ENCODE measurements at regions not wholly inside any gene's neighbourhood (a gene's known extent, or its start where the extent isn't known, plus 50 kb on each side); places are given as distances from the start of the nearest gene placed in this dataset.
"Not testable (repeated sequence)": the region's sequence is repeated elsewhere in the genome, so short reads cannot be mapped to it uniquely, and the experiment has no call there.

DNA sequence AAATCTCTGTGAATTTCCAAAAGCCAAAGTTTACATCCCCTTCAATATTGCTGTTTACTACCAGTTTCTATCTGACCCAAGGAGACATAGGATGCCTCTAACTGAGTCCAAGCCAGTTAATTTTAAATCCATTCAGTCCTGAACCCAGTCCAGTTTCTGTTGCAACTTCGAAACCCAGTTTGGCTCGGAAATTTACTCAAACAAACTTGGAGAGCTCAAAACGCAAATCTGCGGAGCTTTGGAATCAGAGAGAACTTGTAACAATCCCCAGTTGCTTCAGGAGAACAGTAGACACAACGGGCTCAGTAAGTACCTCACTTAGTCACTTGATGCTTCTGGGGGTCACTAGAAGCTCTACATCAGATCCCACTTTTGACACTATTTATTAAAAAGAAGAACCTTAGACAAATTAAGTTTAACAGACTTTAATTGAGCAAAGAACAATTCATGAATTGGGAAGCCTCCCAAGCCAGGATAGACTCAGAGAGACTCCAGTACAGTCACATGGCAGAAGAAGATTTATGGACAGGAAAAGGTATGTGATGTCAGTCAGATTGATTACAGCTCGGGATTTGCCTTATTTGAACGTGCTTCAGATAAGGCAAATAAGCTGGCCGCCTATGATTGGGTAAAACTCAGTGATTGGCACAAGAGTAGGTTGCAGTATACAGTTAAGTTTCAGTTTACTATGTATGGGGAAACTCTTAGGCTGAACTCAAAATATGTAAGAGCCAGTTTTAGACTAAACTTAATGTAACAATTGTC lies 118.0 kb downstream of the RFPL4B start:
- Histone ChIP-seq H3K4me3 (ENCODE audit: low read length) (no peak overlapping the region), H3K27me3 (ENCODE audit: insufficient read depth, low read length) (no peaks in the 10 kb centered on the region), H3K4me1 (ENCODE audit: insufficient read depth, low read length) (no peaks in the 10 kb centered on the region), H3K36me3 (ENCODE audit: insufficient read depth, low read depth, low read length) (no peaks in the 10 kb centered on the region), H3K9ac (ENCODE audit: low read depth, low read length) (no peak overlapping the region), H3K27ac (ENCODE audit: low read length) (no peak overlapping the region), H3K9me3 (ENCODE audit: insufficient read depth, low read depth, low read length) (no peaks in the 10 kb centered on the region)

DNA sequence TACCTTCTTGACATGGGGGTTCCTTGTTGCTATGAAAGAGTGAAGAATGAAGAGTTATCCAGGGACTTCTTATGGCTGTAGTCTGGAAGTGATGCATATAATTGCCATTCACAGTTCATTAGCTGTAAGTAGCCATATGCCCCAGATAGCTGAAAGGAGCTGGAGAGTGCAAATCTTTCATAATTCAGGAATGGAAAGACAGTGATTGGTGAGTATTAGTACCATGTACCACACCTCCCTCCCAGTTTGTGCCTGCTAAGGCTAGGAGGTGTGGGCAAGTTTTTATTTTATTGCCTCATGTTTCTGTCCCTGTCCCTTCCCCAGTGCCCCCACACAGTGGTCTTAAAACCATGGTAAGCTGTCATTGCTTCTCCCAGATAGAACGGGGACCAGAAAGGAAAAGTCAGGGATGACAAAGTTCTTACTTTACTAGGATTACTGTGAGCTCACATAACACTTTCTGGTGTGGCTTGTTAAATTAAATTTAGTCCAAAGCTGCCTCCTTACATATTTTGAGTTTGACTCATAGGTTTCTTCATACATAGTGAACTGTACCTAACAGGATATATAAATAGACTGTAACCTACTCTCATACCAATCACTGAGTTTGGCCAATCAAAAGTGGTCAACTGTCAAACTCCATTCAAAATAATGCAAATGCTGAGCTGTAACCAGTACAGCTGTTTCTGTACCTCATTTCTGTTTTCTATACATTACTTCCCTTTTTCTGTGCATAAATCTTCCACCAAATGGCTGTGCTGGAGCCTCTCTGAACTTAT lies 119.4 kb downstream of the RFPL4B start:
- Histone ChIP-seq H3K9ac (ENCODE audit: low read depth, low read length) (no peak overlapping the region), H3K27ac (ENCODE audit: low read length) (no peak overlapping the region), H3K27me3 (ENCODE audit: insufficient read depth, low read length) (no peaks in the 10 kb centered on the region), H3K4me3 (ENCODE audit: low read length) (no peak overlapping the region), H3K9me3 (ENCODE audit: insufficient read depth, low read depth, low read length) (no peaks in the 10 kb centered on the region), H3K36me3 (ENCODE audit: insufficient read depth, low read depth, low read length) (no peaks in the 10 kb centered on the region), H3K4me1 (ENCODE audit: insufficient read depth, low read length) (no peaks in the 10 kb centered on the region)

DNA sequence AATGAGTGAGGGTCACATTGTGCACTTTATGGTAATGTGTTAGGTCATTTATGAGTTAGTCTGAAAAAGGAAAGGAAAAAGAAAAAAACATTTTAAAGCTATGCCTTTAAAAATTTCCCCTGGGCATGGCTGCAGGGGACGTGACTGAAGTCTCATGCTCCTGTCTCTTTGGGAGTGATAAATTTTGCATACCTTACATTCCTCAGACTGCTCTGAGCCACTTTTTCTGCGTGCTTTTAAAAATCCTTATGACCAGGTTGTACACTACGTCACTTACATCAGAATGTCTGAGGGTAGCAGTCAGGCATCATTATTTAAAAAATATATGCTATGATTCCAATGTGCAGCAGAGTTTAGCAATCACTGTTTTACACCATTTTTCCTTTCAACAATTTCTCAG lies 121.2 kb downstream of the RFPL4B start:
- H3K27me3 ChIP-seq (ENCODE audit: insufficient read depth, low read length) = no peaks in the 10 kb centered on the region
- H3K4me3 ChIP-seq (ENCODE audit: low read length) = no peak overlapping the region
- no peak overlapping the region for H3K27ac ChIP-seq (ENCODE audit: low read length)
- no peak overlapping the region for H3K9ac ChIP-seq (ENCODE audit: low read depth, low read length)
- no peaks in the 10 kb centered on the region for H3K4me1 ChIP-seq (ENCODE audit: insufficient read depth, low read length)
- no peaks in the 10 kb centered on the region for H3K9me3 ChIP-seq (ENCODE audit: insufficient read depth, low read depth, low read length)
- H3K36me3 ChIP-seq (ENCODE audit: insufficient read depth, low read depth, low read length) = no peaks in the 10 kb centered on the region

DNA sequence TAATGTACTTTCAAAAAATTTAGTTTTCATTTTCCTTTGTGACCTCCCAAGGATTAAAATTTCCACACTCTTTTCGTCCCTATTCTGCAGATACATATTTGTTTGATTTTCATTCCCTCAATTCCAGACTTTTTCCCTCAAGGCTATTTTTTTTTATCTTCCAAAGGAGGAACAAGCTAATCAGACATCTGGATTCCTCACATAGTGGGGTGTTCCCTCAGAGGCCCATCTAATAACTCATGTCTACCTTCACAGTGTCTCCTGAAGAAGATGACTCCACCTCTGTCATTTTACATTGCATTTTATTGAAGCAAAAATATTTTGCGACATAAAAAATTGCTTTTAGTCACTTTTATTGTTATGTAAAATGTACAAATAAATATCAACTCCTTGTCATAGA lies 122.2 kb downstream of the RFPL4B start:
- Histone ChIP-seq H3K9me3 (ENCODE audit: insufficient read depth, low read depth, low read length) (no peaks in the 10 kb centered on the region), H3K4me3 (ENCODE audit: low read length) (no peak overlapping the region), H3K27me3 (ENCODE audit: insufficient read depth, low read length) (no peaks in the 10 kb centered on the region)

DNA sequence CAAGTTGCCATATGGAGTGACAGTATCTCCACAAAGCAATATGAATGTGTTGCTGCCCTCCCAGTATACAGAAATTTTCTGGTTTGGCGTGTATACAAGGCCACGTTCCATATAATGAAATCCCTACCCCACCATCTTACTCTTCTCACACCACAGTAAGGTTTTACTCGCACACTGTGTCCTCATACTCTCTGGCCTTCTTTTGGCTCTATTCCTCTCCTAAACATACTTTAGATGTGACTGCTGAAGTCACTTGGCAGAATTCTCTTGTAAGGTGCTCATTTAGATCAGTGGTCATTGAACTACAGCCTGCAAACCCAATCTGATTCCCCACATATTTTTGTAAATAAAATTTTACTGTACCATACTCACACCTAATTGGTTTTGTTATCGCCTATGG lies 123.2 kb downstream of the RFPL4B start:
- H3K27ac ChIP-seq (ENCODE audit: low read length) = no peak overlapping the region
- no peak overlapping the region for H3K4me3 ChIP-seq (ENCODE audit: low read length)
- H3K9ac ChIP-seq (ENCODE audit: low read depth, low read length) = no peak overlapping the region
- H3K9me3 ChIP-seq (ENCODE audit: insufficient read depth, low read depth, low read length) = no peaks in the 10 kb centered on the region
- H3K4me1 ChIP-seq (ENCODE audit: insufficient read depth, low read length) = no peaks in the 10 kb centered on the region
- no peaks in the 10 kb centered on the region for H3K36me3 ChIP-seq (ENCODE audit: insufficient read depth, low read depth, low read length)
- no peaks in the 10 kb centered on the region for H3K27me3 ChIP-seq (ENCODE audit: insufficient read depth, low read length)

More for the DNA sequence above, 122.2 kb downstream of the RFPL4B start:
- Histone ChIP-seq H3K36me3 (ENCODE audit: insufficient read depth, low read depth, low read length) (no peaks in the 10 kb centered on the region), H3K9ac (ENCODE audit: low read depth, low read length) (no peak overlapping the region), H3K27ac (ENCODE audit: low read length) (no peak overlapping the region), H3K4me1 (ENCODE audit: insufficient read depth, low read length) (no peaks in the 10 kb centered on the region)

DNA sequence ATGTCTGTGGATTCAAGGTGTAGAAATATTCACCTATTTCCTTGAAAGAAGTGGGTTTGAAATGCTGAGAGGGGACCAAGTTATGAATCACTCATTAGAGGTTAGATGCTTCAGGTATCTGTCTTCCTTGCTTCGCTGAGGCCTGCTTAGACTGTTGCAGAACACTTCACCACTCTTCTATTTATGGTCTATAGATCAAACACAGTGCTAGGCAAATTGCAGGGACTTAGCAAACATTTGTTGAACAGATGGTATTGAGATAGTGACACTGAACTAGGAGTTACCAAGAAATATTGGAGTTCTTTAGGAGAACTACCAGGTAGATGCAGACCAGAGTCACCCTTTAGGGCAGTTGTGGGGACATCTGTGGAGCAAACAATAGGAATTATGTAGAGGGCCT lies 123.8 kb downstream of the RFPL4B start:
- H3K36me3 ChIP-seq (ENCODE audit: insufficient read depth, low read depth, low read length) = no peaks in the 10 kb centered on the region
- no peak overlapping the region for H3K9ac ChIP-seq (ENCODE audit: low read depth, low read length)
- no peaks in the 10 kb centered on the region for H3K27me3 ChIP-seq (ENCODE audit: insufficient read depth, low read length)
- no peak overlapping the region for H3K4me3 ChIP-seq (ENCODE audit: low read length)
- no peaks in the 10 kb centered on the region for H3K4me1 ChIP-seq (ENCODE audit: insufficient read depth, low read length)
- no peak overlapping the region for H3K27ac ChIP-seq (ENCODE audit: low read length)
- no peaks in the 10 kb centered on the region for H3K9me3 ChIP-seq (ENCODE audit: insufficient read depth, low read depth, low read length)

DNA sequence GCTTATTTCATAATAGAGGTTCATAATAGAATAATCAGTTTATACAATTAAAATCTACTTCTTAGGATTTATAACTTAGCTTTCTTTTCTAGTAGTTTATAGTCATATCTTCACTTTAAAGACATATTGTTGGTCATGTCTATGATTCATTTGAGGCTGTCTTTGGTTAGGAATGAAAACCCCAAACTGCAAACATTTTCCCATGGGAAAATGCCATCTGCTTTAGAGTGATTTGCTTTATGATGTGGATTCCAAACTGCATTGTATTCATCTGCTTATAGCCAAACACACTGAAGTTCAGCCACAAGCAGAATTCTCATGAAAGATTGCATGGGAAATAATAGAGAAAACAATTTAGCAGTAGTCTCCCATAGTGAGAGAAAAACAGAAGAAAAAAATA lies 128.0 kb downstream of the RFPL4B start:
- H3K4me3 ChIP-seq (ENCODE audit: low read length) = no peak overlapping the region
- H3K36me3 ChIP-seq (ENCODE audit: insufficient read depth, low read depth, low read length) = no peaks in the 10 kb centered on the region
- no peak overlapping the region for H3K9ac ChIP-seq (ENCODE audit: low read depth, low read length)
- no peaks in the 10 kb centered on the region for H3K27me3 ChIP-seq (ENCODE audit: insufficient read depth, low read length)
- no peak overlapping the region for H3K27ac ChIP-seq (ENCODE audit: low read length)
- H3K4me1 ChIP-seq (ENCODE audit: insufficient read depth, low read length) = no peaks in the 10 kb centered on the region
- H3K9me3 ChIP-seq (ENCODE audit: insufficient read depth, low read depth, low read length) = no peaks in the 10 kb centered on the region

DNA sequence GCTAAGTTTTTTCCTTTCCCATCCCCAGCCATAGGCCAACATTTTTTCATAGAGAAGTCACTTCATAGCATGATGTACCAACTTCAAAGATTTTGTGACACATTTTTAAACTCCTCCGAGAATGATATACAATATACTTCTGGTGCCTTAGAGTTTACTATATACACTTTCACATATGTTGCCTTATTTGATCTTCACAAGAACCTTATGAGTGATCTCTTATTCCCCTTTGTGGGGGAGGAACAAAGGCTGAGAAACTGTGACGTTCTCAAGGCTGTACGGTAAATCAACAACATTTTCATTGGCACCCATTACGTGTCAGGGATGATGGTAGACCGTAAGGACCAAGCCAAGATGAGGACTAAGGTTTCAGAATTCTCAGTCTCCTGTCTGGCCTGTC lies 130.0 kb downstream of the RFPL4B start:
- H3K9ac ChIP-seq (ENCODE audit: low read depth, low read length) = no peak overlapping the region
- no peaks in the 10 kb centered on the region for H3K36me3 ChIP-seq (ENCODE audit: insufficient read depth, low read depth, low read length)
- no peaks in the 10 kb centered on the region for H3K4me1 ChIP-seq (ENCODE audit: insufficient read depth, low read length)
- no peaks in the 10 kb centered on the region for H3K9me3 ChIP-seq (ENCODE audit: insufficient read depth, low read depth, low read length)
- no peak overlapping the region for H3K4me3 ChIP-seq (ENCODE audit: low read length)
- H3K27me3 ChIP-seq (ENCODE audit: insufficient read depth, low read length) = no peaks in the 10 kb centered on the region
- H3K27ac ChIP-seq (ENCODE audit: low read length) = no peak overlapping the region

DNA sequence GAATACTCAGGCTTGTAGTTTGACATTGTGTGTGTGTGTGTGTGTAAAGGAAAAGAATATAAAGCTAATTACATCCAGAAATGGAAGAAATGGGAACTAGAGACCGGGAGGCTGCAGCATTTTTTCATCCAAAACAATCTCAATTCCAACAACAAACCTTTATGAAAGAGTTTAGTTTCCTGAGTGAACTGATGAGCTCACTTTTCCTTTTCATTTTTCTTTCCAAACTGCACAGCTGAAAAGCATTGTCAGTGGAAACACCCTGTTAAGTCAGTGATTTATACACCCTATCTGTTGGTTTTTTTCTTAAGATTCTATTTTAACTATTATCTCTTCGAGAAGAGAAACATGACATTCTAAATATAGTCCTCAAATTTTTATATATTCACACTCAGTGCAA lies 130.9 kb downstream of the RFPL4B start:
- Histone ChIP-seq H3K36me3 (ENCODE audit: insufficient read depth, low read depth, low read length) (no peaks in the 10 kb centered on the region), H3K4me3 (ENCODE audit: low read length) (no peak overlapping the region), H3K4me1 (ENCODE audit: insufficient read depth, low read length) (no peaks in the 10 kb centered on the region), H3K9me3 (ENCODE audit: insufficient read depth, low read depth, low read length) (no peaks in the 10 kb centered on the region), H3K9ac (ENCODE audit: low read depth, low read length) (no peak overlapping the region), H3K27ac (ENCODE audit: low read length) (no peak overlapping the region), H3K27me3 (ENCODE audit: insufficient read depth, low read length) (no peaks in the 10 kb centered on the region)

DNA sequence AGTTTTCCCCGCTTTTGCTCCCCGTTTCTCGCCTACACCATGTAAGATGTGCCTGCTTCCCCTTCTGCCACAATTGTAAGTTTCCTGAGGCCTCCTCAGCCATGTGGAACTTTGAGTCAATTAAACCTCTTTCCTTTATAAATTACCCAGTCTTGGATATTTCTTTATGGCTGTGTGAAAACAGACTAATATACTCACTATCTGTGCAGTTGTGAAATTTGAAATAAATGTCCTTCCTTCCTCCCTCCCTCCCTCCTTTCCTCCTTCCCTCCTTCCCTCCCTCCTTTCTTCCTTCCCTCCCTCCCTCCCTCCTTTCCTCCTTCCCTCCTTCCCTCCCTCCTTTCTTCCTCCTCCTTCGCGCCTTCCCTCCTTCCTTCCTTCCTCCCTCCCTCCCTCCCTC lies 132.8 kb downstream of the RFPL4B start:
- not testable (repeated sequence) for H3K36me3 ChIP-seq (ENCODE audit: insufficient read depth, low read depth, low read length); H3K4me3 ChIP-seq (ENCODE audit: low read length); H3K27ac ChIP-seq (ENCODE audit: low read length); H3K9me3 ChIP-seq (ENCODE audit: insufficient read depth, low read depth, low read length); H3K9ac ChIP-seq (ENCODE audit: low read depth, low read length); H3K4me1 ChIP-seq (ENCODE audit: insufficient read depth, low read length); H3K27me3 ChIP-seq (ENCODE audit: insufficient read depth, low read length)

DNA sequence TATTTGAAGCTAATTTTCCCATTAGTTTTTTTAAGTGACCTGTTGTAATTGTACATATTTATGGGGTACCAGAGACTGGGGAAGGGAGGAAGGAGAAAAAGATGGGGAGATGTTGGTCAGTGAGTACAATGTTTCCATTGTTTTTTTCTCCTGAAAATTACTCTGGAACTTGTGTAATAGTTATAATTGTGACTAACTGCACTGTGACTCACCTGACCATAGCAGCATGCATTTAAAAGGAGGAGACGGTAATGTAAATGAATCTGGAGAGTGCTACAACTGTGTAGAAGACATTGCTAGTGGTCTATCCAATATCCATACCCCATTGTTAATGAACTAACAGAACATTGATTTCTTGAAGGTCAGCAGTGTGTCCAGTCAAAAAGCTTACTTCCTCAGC lies 133.4 kb downstream of the RFPL4B start:
- no peak overlapping the region for H3K4me3 ChIP-seq (ENCODE audit: low read length)
- H3K27ac ChIP-seq (ENCODE audit: low read length) = no peak overlapping the region
- H3K4me1 ChIP-seq (ENCODE audit: insufficient read depth, low read length) = no peaks in the 10 kb centered on the region
- H3K9me3 ChIP-seq (ENCODE audit: insufficient read depth, low read depth, low read length) = no peaks in the 10 kb centered on the region
- no peak overlapping the region for H3K9ac ChIP-seq (ENCODE audit: low read depth, low read length)
- H3K27me3 ChIP-seq (ENCODE audit: insufficient read depth, low read length) = no peaks in the 10 kb centered on the region
- H3K36me3 ChIP-seq (ENCODE audit: insufficient read depth, low read depth, low read length) = no peaks in the 10 kb centered on the region

DNA sequence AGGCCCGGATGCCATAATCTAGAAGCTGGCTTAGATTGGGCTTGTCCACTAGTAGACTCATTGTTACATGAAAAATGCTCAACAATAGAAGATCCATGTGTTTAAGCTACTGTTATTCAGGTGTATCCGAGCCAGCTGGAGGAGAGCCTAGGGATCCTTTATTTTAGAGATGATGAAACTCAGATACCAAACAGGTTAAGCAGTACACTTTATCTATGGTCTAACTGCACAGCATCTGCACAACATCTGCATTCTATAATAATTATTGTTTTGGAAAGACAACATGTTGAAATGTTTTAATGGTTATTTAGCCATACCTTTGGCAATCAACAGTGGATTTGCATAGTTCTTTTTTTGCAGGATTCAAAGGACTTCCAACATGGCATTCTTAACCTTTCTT lies 134.1 kb downstream of the RFPL4B start:
- Histone ChIP-seq H3K4me3 (ENCODE audit: low read length) (no peak overlapping the region), H3K36me3 (ENCODE audit: insufficient read depth, low read depth, low read length) (no peaks in the 10 kb centered on the region), H3K9ac (ENCODE audit: low read depth, low read length) (no peak overlapping the region), H3K9me3 (ENCODE audit: insufficient read depth, low read depth, low read length) (no peaks in the 10 kb centered on the region), H3K4me1 (ENCODE audit: insufficient read depth, low read length) (no peaks in the 10 kb centered on the region), H3K27me3 (ENCODE audit: insufficient read depth, low read length) (no peaks in the 10 kb centered on the region), H3K27ac (ENCODE audit: low read length) (no peak overlapping the region)

All from iPS-20b (cell line).